SK-N-SH (cell line): ENCODE measurements at regions not wholly inside any gene's neighbourhood (a gene's known extent, or its start where the extent isn't known, plus 50 kb on each side); places are given as distances from the start of the nearest gene placed in this dataset.
"Not testable (repeated sequence)": the region's sequence is repeated elsewhere in the genome, so short reads cannot be mapped to it uniquely, and the experiment has no call there.

Experiments used
- EZH2phosphoT487 ChIP-seq: fragments of 200-600 bp; sonication (generic); IDR thresholded peaks from 2 replicates; pipeline ENCODE4 v1.6.1; 2017; ENCODE audit warnings: low read depth, mixed run types, mild to moderate bottlenecking, antibody characterized with exemption, moderate library complexity, borderline replicate concordance
- FOXM1 ChIP-seq: IDR thresholded peaks from 2 replicates; pipeline ENCODE4 v1.4.0; 2012; ENCODE audit warnings: low read depth, mild to moderate bottlenecking
- GABPA ChIP-seq: IDR thresholded peaks from 2 replicates; pipeline ENCODE4 v1.4.0; 2012; ENCODE audit warnings: low read depth, mild to moderate bottlenecking
- MXI1 ChIP-seq: IDR thresholded peaks from 2 replicates; pipeline ENCODE4 v1.6.1; 2012; ENCODE audit warnings: mild to moderate bottlenecking, low read depth, low read length, improper control_type of control experiment
- NRF1 ChIP-seq: IDR thresholded peaks from 2 replicates; pipeline ENCODE4 v1.6.1; 2012; ENCODE audit warnings: low read depth, mild to moderate bottlenecking, low read length
- POLR2AphosphoS5 ChIP-seq: IDR thresholded peaks from 2 replicates; pipeline ENCODE4 v1.6.1; 2012; ENCODE audit warnings: low read depth, low read length
- RAD21 ChIP-seq: IDR thresholded peaks from 2 replicates; pipeline ENCODE4 v1.6.1; 2012; ENCODE audit warnings: mild to moderate bottlenecking, low read length
- RCOR1 ChIP-seq: fragments of 150-350 bp; IDR thresholded peaks from 2 replicates; pipeline ENCODE4 v1.6.1; 2017; ENCODE audit warnings: antibody characterized with exemption, low read length
- SIN3A ChIP-seq: IDR thresholded peaks from 2 replicates; pipeline ENCODE4 v1.6.1; 2012; ENCODE audit warnings: low read depth, mild to moderate bottlenecking, low read length, moderate library complexity, borderline replicate concordance
- SMC3 ChIP-seq: IDR thresholded peaks from 2 replicates; pipeline ENCODE4 v1.6.1; 2012; ENCODE audit warnings: low read depth, low read length, improper control_type of control experiment
- YY1 ChIP-seq: IDR thresholded peaks from 2 replicates; pipeline ENCODE4 v1.4.0; 2012; ENCODE audit warnings: low read depth, mild to moderate bottlenecking
- TF ChIP-seq, protein P1 (sequence below): fragments of 200-600 bp; sonication (generic); IDR thresholded peaks from 2 replicates; pipeline ENCODE4 v1.6.1; 2017; ENCODE audit warnings: antibody characterized with exemption, mild to moderate bottlenecking, moderate library complexity
- TF ChIP-seq, protein P2 (sequence below): IDR thresholded peaks from 2 replicates; pipeline ENCODE4 v1.6.1; 2012; ENCODE audit warnings: mild to moderate bottlenecking, low read depth, low read length, moderate library complexity

DNA sequence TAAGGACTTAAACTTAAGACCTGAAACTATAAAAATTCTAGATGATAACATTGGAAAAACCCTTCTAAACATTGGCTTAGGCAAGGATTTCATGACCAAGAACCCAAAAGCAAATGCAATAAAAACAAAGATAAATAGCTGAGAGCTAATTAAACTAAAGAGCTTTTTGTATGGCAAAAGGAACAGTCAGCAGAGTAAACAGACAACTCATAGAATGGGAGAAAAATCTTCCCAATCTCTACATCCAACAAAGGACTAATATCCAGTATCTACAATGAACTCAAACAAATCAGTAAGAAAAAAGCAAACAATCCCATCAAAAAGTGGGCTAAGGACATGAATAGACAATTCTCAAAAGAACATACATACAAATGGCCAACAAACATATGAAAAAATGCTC lies 316.1 kb downstream of the HGF start:
- TF ChIP-seq, protein P1, sequence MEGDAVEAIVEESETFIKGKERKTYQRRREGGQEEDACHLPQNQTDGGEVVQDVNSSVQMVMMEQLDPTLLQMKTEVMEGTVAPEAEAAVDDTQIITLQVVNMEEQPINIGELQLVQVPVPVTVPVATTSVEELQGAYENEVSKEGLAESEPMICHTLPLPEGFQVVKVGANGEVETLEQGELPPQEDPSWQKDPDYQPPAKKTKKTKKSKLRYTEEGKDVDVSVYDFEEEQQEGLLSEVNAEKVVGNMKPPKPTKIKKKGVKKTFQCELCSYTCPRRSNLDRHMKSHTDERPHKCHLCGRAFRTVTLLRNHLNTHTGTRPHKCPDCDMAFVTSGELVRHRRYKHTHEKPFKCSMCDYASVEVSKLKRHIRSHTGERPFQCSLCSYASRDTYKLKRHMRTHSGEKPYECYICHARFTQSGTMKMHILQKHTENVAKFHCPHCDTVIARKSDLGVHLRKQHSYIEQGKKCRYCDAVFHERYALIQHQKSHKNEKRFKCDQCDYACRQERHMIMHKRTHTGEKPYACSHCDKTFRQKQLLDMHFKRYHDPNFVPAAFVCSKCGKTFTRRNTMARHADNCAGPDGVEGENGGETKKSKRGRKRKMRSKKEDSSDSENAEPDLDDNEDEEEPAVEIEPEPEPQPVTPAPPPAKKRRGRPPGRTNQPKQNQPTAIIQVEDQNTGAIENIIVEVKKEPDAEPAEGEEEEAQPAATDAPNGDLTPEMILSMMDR = not testable (repeated sequence)
- TF ChIP-seq POLR2AphosphoS5, YY1, RCOR1, GABPA, RAD21, MXI1, FOXM1, SMC3, SIN3A, NRF1, EZH2phosphoT487: not testable (repeated sequence)
- TF ChIP-seq, protein P2, sequence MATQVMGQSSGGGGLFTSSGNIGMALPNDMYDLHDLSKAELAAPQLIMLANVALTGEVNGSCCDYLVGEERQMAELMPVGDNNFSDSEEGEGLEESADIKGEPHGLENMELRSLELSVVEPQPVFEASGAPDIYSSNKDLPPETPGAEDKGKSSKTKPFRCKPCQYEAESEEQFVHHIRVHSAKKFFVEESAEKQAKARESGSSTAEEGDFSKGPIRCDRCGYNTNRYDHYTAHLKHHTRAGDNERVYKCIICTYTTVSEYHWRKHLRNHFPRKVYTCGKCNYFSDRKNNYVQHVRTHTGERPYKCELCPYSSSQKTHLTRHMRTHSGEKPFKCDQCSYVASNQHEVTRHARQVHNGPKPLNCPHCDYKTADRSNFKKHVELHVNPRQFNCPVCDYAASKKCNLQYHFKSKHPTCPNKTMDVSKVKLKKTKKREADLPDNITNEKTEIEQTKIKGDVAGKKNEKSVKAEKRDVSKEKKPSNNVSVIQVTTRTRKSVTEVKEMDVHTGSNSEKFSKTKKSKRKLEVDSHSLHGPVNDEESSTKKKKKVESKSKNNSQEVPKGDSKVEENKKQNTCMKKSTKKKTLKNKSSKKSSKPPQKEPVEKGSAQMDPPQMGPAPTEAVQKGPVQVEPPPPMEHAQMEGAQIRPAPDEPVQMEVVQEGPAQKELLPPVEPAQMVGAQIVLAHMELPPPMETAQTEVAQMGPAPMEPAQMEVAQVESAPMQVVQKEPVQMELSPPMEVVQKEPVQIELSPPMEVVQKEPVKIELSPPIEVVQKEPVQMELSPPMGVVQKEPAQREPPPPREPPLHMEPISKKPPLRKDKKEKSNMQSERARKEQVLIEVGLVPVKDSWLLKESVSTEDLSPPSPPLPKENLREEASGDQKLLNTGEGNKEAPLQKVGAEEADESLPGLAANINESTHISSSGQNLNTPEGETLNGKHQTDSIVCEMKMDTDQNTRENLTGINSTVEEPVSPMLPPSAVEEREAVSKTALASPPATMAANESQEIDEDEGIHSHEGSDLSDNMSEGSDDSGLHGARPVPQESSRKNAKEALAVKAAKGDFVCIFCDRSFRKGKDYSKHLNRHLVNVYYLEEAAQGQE = not testable (repeated sequence)
